Activated CD8-positive, alpha-beta T cell treated with anti-CD3 and anti-CD28 coated beads for 36 hours (primary cell): ENCODE measurements at regions not wholly inside any gene's neighbourhood (a gene's known extent, or its start where the extent isn't known, plus 50 kb on each side); places are given as distances from the start of the nearest gene placed in this dataset.

Experiments used
- ATAC-seq: fragments of 200-7000 bp; cut with Tn5 transposase; one replicate; pipeline ENCODE4 v1.10.0; 2021; ENCODE audit warnings: mild to moderate bottlenecking, moderate library complexity
- CTCF ChIA-PET: fragments of 350-600 bp; sonication (Branson Sonifier 250); formaldehyde crosslinking; loops from one replicate; lab custom pipeline; 2021; ENCODE audit warnings: antibody characterized with exemption; lab: Charles Lee
- POLR2A ChIA-PET: fragments of 350-600 bp; sonication (Branson Sonifier 250); formaldehyde crosslinking; loops from one replicate; lab custom pipeline; 2021; ENCODE audit warnings: antibody characterized with exemption; lab: Charles Lee
- DNase-seq: peaks from one replicate; pipeline ENCODE4 v3.0.0-alpha.2; 2020
- H3K27ac Mint-ChIP-seq: one replicate; pipeline ENCODE4 v1.8.0; 2021; ENCODE audit warnings: mild to moderate bottlenecking, mixed read lengths
- H3K27me3 Mint-ChIP-seq: one replicate; pipeline ENCODE4 v1.8.0; 2021; ENCODE audit warnings: mixed read lengths
- H3K36me3 Mint-ChIP-seq: one replicate; pipeline ENCODE4 v1.8.0; 2021; ENCODE audit warnings: low read depth, mixed read lengths
- H3K4me1 Mint-ChIP-seq: one replicate; pipeline ENCODE4 v1.8.0; 2021; ENCODE audit warnings: low read depth, mixed read lengths
- H3K4me3 Mint-ChIP-seq: one replicate; pipeline ENCODE4 v1.8.0; 2021; ENCODE audit warnings: mild to moderate bottlenecking, moderate library complexity, mixed read lengths
- H3K9me3 Mint-ChIP-seq: one replicate; pipeline ENCODE4 v1.8.0; 2021; ENCODE audit warnings: mixed read lengths
- intact Hi-C: fragments of 100-400 bp; cut with micrococcal nuclease; formaldehyde crosslinking; loops from one replicate; pipeline ENCODE4 v1.10.0; 2022
- TF ChIP-seq, protein P1 (sequence below): fragments of 200-600 bp; IDR thresholded peaks from one replicate; pipeline ENCODE4 v1.8.0; 2022; ENCODE audit warnings: antibody characterized with exemption, mild to moderate bottlenecking

DNA sequence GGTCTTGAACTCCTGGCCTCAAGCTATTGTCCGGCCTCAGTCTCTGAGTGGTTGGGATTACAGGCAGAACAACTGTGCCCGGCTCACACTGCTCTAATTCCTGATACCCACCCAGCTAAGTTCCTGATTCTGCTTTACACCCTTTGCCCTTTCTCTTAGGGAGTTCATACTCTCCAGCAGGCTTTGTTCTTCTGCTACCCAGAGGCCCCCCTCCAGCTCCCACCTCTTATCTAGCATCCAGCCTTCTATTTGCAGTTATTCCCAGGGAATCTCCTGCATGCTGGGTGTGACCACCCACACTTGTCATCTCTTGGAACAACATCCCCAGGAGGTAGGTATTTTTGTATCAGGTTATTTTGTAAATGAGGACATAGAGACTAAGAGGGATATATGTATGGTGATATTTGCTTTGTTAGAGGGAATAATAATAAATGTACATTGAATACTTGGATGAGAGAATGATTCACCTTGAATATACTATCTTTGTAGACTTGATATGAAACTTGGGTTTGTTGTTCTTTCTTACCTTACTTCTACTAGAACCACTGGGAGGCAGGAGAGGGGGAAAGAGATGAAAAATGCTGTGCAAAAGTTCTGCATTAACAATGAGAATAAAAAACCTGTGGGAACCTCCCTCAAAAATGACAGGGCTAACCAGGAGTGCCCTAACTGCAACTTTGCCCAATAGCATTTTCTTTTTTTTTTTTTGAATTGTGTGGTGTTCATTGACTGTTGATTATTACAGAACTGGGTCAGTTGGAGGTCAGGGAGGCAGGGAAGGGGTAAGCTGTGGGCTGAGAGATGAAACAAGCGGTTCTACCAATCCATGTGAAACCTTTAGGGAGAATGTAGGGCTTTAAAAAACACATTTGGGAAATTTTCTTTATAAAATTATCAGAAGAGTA, 157.4 kb downstream of the SPRY1 start:
- Mint-ChIP-seq H3K27me3 (no peaks in the 10 kb centered on the region), H3K36me3 (no peaks in the 10 kb centered on the region), H3K4me1 (peaks cover 8% of the 10 kb centered on the region), H3K9me3 (peaks cover 9% of the 10 kb centered on the region), H3K27ac (no peak overlapping the region), H3K4me3 (no peak overlapping the region)
- CTCF ChIA-PET: interaction anchor here (1.3 to 1.9 kb wide), 3 partner anchors 10 to 31 kb away, joined by 3 to 15 read pairs (median 13); no protein-coding TSS in a partner anchor
- TF ChIP-seq, protein P1, sequence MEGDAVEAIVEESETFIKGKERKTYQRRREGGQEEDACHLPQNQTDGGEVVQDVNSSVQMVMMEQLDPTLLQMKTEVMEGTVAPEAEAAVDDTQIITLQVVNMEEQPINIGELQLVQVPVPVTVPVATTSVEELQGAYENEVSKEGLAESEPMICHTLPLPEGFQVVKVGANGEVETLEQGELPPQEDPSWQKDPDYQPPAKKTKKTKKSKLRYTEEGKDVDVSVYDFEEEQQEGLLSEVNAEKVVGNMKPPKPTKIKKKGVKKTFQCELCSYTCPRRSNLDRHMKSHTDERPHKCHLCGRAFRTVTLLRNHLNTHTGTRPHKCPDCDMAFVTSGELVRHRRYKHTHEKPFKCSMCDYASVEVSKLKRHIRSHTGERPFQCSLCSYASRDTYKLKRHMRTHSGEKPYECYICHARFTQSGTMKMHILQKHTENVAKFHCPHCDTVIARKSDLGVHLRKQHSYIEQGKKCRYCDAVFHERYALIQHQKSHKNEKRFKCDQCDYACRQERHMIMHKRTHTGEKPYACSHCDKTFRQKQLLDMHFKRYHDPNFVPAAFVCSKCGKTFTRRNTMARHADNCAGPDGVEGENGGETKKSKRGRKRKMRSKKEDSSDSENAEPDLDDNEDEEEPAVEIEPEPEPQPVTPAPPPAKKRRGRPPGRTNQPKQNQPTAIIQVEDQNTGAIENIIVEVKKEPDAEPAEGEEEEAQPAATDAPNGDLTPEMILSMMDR: no peak
- intact Hi-C loops: no loop called here
- DNase-seq (no peak), ATAC-seq (no peak)
- POLR2A ChIA-PET: no interaction called here

DNA sequence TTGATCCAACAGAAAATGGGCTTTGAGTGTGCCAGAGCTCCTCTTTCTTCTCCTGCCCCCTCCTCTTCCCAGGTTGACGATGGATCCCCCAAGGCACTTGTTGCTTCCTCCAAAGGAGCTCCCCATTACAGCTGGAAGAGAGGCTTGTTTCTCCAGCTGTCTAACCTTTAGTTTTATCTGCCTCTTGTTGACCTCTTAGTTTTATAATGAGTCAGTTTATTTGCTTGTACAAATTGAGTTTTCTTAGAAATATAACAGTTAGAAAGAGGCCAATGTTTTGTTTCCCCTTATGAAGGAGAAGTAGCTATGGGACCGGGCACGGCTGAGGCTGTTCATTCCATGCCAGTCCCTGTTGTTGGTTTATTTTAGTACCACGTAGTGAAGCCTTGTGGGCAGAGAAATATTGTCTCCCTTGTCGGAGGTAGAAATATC, 158.2 kb downstream of the SPRY1 start:
- Mint-ChIP-seq H3K27me3 (no peaks in the 10 kb centered on the region), H3K4me3 (no peak overlapping the region), H3K4me1 (peaks cover 8% of the 10 kb centered on the region), H3K9me3 (peaks cover 5% of the 10 kb centered on the region), H3K27ac (no peak overlapping the region), H3K36me3 (no peaks in the 10 kb centered on the region)
- ChIA-PET CTCF (interaction anchor here (1.0 to 1.8 kb wide), 2 partner anchors 9 to 10 kb away, joined by 3 to 13 read pairs; no protein-coding TSS in a partner anchor), POLR2A (interaction anchor here (0.5 kb wide), 1 partner anchor 109 kb away, joined by 3 read pairs; no protein-coding TSS in a partner anchor)
- no peak for ATAC-seq
- DNase-seq: no peak
- intact Hi-C loops: no loop called here
- TF ChIP-seq, protein P1: no peak

DNA sequence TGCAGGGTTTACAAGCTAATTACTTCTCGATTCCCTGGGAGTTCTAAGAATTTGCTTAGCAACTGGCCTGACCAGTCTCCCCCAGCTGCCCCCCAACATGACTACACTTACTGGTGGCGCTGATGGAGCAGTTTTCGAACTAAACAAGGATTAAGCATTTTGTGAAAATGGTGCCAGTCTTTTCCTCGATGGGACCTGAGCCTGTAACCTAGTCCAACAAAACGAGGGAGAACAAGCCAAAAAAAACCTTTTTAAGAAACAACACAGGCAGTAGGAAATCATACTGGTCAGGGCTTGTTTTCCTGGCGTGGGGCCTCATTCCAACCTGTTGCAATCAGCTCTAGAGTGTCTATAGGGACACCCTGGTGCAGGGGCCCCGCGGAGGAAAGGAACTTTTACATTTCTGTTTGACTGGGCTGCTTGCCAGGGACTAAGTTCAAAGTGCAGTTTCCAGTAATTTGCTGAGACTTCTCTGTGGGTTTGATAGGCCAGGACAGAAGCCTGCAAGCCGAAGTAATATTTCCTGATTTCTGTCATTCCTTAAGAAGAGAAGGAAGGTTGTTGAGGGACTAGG, 158.7 kb downstream of the SPRY1 start:
- no peak for ATAC-seq
- Mint-ChIP-seq H3K36me3 (no peaks in the 10 kb centered on the region), H3K27me3 (no peaks in the 10 kb centered on the region), H3K9me3 (peaks cover 4% of the 10 kb centered on the region), H3K4me1 (peaks cover 8% of the 10 kb centered on the region), H3K27ac (no peak overlapping the region), H3K4me3 (no peak overlapping the region)
- intact Hi-C loops: no loop called here
- CTCF ChIA-PET: interaction anchor here (1.0 to 1.8 kb wide), 2 partner anchors 9 to 10 kb away, joined by 3 to 13 read pairs; no protein-coding TSS in a partner anchor
- no peak for DNase-seq
- TF ChIP-seq, protein P1: no peak
- POLR2A ChIA-PET: interaction anchor here (0.5 kb wide), 1 partner anchor 109 kb away, joined by 3 read pairs; no protein-coding TSS in a partner anchor

DNA sequence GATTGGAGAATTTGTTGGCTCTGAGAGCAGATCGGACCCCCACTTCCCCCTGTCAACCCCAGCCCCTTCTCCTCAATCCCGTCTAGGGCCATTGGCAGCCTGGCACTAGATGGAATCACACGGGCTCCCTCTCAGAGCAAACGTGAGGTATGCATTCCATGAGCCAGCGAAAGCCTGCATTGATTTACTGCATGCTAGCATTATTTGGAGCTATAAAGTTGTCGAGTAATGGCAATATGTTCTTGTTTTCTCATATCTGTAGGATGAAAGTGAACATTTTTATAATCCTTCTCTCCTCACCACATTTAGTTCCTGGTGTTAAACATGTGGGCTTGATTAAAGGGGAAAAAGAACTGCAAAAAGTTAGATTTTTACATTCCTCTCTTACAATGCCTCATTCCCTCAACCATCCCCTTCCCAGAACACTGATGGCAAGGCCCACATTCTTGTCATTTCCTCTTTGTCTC, 159.2 kb downstream of the SPRY1 start:
- TF ChIP-seq, protein P1: no peak
- H3K36me3 Mint-ChIP-seq: no peaks in the 10 kb centered on the region
- H3K4me1 Mint-ChIP-seq: peaks cover 8% of the 10 kb centered on the region
- no peak overlapping the region for H3K4me3 Mint-ChIP-seq
- intact Hi-C loops: no loop called here
- POLR2A ChIA-PET: no interaction called here
- H3K27ac Mint-ChIP-seq: no peak overlapping the region
- no peaks in the 10 kb centered on the region for H3K9me3 Mint-ChIP-seq
- no peak for DNase-seq
- H3K27me3 Mint-ChIP-seq: no peaks in the 10 kb centered on the region
- CTCF ChIA-PET: interaction anchor here (1.0 to 1.8 kb wide), 2 partner anchors 8 to 11 kb away, joined by 3 to 13 read pairs; no protein-coding TSS in a partner anchor
- no peak for ATAC-seq
